Omental fat pad (tissue), 3 donors: ENCODE measurements at regions not wholly inside any gene's neighbourhood (a gene's known extent, or its start where the extent isn't known, plus 50 kb on each side); places are given as distances from the start of the nearest gene placed in this dataset.

Source experiments
- ATAC-seq: fragments of 150-250 bp; one replicate; pipeline ENCODE4 v1.9.1; 2016; ENCODE audit warnings: mild to moderate bottlenecking, moderate library complexity; ENCODE audit not compliant: low FRiP score
- DNase-seq: peaks from one replicate; pipeline ENCODE4 v3.0.0-alpha.2; 2019; ENCODE audit warnings: low spot score
- CTCF ChIP-seq, 3 donors: fragments of 450-650 bp; IDR thresholded peaks; one replicate each; pipeline ENCODE4 v1.5.1; 2016 to 2017; ENCODE audit warnings: antibody characterized with exemption in 3 of 3, mild to moderate bottlenecking in 3 of 3, moderate library complexity in 2 of 3

- DNase-seq = no peak
- no peak for ATAC-seq
- TF ChIP-seq CTCF (IDR thresholded peaks at IDR 0.05) = no peak
Observed at GRCh38 chr3:144063306-144063705, 91.7 kb downstream of the DIPK2A start.

GRCh38 chr3:144067059-144067458 lies 95.4 kb downstream of the DIPK2A start:
- no peak for TF ChIP-seq CTCF (IDR thresholded peaks at IDR 0.05)
- DNase-seq (no peak), ATAC-seq (no peak)

GRCh38 chr3:144073698-144074097 lies 102.1 kb downstream of the DIPK2A start:
- ATAC-seq = no peak
- DNase-seq = no peak
- no peak for TF ChIP-seq CTCF (IDR thresholded peaks at IDR 0.05)

GRCh38 chr3:144079634-144080033 lies 108.0 kb downstream of the DIPK2A start:
- ATAC-seq (no peak), DNase-seq (no peak)
- TF ChIP-seq CTCF (IDR thresholded peaks at IDR 0.05) = no peak

- ATAC-seq (no peak), DNase-seq (no peak)
- no peak for TF ChIP-seq CTCF (IDR thresholded peaks at IDR 0.05)
Observed at GRCh38 chr3:144084929-144085328, 113.3 kb downstream of the DIPK2A start.

GRCh38 chr3:144085964-144086363 lies 114.3 kb downstream of the DIPK2A start:
- ATAC-seq (no peak), DNase-seq (no peak)
- no peak for TF ChIP-seq CTCF (IDR thresholded peaks at IDR 0.05)

- TF ChIP-seq CTCF (IDR thresholded peaks at IDR 0.05) = no peak
- DNase-seq (no peak), ATAC-seq (no peak)
Observed at GRCh38 chr3:144096016-144096415, 124.4 kb downstream of the DIPK2A start.
